GM06990 (cell line): ENCODE measurements at regions not wholly inside any gene's neighbourhood (a gene's known extent, or its start where the extent isn't known, plus 50 kb on each side); places are given as distances from the start of the nearest gene placed in this dataset.

Source experiments
- DNase-seq: peaks from one replicate; pipeline ENCODE4 v3.0.0-alpha.2; 2011; ENCODE audit not compliant: insufficient read length; ENCODE audit errors: extremely low read depth
- H3K27me3 ChIP-seq: replicated peaks from 2 replicates; pipeline ENCODE4 v1.6.0; 2011; ENCODE audit warnings: low read length; ENCODE audit not compliant: control insufficient read depth, insufficient read depth
- H3K36me3 ChIP-seq: 2 replicates; pipeline ENCODE4 v1.5.1; 2011; ENCODE audit warnings: low read length; ENCODE audit not compliant: control insufficient read depth, insufficient read depth
- H3K4me3 ChIP-seq: replicated peaks from 2 replicates; pipeline ENCODE4 v1.5.1; 2011; ENCODE audit warnings: low read depth, mild to moderate bottlenecking, control low read depth, low read length
- TF ChIP-seq, protein P1 (sequence below): IDR thresholded peaks from 2 replicates; pipeline ENCODE4 v1.5.1; 2011; ENCODE audit warnings: low read length, control low read depth, mild to moderate bottlenecking, inconsistent platforms; ENCODE audit not compliant: insufficient read depth, poor library complexity, severe bottlenecking

DNA sequence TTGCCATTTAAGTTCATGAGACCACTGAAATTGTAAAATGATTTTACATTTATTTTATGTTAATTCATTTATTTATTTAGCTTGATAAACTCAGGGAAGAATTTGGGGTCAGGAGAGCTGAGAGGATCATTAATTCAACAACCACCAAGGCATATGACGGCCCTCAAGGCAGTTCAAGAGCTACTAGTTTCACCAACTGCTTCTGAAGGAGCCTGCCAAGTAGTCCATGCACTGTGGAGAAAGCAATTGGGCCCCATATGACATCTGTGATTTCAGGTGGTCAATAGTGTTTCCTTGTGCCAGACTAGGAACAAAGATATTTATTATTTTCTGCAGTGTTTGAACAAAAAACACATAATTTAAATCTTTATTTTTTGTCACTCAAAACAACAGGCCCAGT is 236.4 kb downstream of the CASP12 start:
- Histone ChIP-seq H3K4me3 (no peak overlapping the region), H3K36me3 (no peaks in the 10 kb centered on the region), H3K27me3 (no peaks in the 10 kb centered on the region)
- TF ChIP-seq, protein P1, sequence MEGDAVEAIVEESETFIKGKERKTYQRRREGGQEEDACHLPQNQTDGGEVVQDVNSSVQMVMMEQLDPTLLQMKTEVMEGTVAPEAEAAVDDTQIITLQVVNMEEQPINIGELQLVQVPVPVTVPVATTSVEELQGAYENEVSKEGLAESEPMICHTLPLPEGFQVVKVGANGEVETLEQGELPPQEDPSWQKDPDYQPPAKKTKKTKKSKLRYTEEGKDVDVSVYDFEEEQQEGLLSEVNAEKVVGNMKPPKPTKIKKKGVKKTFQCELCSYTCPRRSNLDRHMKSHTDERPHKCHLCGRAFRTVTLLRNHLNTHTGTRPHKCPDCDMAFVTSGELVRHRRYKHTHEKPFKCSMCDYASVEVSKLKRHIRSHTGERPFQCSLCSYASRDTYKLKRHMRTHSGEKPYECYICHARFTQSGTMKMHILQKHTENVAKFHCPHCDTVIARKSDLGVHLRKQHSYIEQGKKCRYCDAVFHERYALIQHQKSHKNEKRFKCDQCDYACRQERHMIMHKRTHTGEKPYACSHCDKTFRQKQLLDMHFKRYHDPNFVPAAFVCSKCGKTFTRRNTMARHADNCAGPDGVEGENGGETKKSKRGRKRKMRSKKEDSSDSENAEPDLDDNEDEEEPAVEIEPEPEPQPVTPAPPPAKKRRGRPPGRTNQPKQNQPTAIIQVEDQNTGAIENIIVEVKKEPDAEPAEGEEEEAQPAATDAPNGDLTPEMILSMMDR, result no peak
- no peak for DNase-seq

DNA sequence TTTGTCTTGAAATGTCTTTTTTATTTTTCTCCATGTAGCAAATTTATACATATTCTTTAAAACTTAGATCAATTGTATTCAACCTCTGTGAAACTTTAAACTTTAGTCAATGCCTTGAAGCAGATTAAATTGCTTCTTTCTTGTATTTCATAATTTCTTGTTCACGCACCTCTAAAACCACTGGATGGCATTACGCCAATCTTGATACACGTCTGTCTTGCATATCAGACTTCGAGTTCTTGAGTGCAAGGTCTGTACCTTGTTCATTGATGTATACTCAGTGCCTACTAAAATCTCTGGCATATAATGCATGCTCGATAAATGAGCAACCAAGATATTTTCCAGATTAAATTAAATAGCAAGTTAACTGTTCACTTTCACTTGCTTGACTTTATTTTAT is 236.8 kb downstream of the CASP12 start:
- TF ChIP-seq, protein P1, result no peak
- Histone ChIP-seq H3K27me3 (no peaks in the 10 kb centered on the region), H3K36me3 (no peaks in the 10 kb centered on the region), H3K4me3 (no peak overlapping the region)
- DNase-seq, result no peak

DNA sequence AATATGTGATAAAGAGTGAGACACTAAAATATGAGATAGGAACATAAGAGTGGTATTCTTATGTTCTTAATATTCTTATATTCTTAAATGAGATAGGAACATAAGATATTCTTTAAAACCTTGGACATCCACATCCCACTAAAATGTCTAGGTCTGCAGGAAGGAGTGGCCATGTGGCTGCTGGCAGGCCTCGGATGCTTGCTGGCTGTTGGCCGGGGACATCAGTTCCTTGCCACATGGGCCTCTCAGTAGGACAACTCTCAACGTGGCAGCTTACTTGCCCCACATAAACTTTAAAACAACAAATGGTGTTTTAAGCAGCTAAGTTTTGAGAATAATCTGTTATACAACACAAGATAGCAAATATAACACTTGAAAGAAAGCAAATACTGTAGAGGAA is 240.1 kb downstream of the CASP12 start:
- H3K4me3 ChIP-seq, result no peak overlapping the region
- H3K27me3 ChIP-seq, result no peaks in the 10 kb centered on the region
- DNase-seq, result no peak
- TF ChIP-seq, protein P1, result no peak
- H3K36me3 ChIP-seq, result no peaks in the 10 kb centered on the region

DNA sequence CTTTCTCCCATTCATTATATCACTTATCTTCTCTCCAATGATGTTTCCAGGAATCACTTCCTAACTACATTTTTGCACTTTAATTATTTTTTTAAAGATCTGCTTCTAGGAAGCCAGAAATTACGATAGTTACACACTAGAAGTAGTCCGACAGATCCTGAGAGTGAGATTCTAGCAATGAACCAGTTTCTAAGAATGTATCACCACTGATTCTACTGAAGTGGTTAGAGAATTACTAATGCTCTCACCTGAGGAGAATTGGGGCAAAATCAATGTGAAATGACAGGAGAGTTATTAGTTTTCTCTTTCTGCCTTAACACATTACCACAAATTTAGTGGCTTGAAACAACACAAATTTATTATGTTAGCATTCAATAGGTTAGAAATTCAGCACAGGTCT is 241.2 kb downstream of the CASP12 start:
- no peak for DNase-seq
- TF ChIP-seq, protein P1, result no peak
- H3K27me3 ChIP-seq, result no peaks in the 10 kb centered on the region
- H3K4me3 ChIP-seq, result no peak overlapping the region
- H3K36me3 ChIP-seq, result no peaks in the 10 kb centered on the region

DNA sequence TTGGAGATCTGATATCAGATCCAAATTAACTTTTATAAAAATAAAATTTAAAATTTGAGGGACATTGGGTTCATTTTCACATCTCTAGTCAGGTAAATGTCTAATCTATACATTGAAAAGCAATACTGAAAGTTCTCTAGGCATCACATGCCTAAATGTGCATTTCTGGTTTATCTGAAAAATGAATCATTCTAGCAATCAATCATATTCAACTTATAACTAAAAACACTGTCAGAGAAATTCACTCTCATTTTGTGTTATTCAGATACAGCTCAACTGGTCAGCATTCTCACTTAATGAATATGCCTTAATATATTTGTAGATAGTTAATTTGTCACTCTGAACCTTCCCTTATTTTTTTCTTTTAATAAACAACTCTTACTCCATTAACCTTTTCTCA is 243.2 kb downstream of the CASP12 start:
- no peak for DNase-seq
- Histone ChIP-seq H3K4me3 (no peak overlapping the region), H3K36me3 (no peaks in the 10 kb centered on the region), H3K27me3 (no peaks in the 10 kb centered on the region)
- TF ChIP-seq, protein P1, result no peak

DNA sequence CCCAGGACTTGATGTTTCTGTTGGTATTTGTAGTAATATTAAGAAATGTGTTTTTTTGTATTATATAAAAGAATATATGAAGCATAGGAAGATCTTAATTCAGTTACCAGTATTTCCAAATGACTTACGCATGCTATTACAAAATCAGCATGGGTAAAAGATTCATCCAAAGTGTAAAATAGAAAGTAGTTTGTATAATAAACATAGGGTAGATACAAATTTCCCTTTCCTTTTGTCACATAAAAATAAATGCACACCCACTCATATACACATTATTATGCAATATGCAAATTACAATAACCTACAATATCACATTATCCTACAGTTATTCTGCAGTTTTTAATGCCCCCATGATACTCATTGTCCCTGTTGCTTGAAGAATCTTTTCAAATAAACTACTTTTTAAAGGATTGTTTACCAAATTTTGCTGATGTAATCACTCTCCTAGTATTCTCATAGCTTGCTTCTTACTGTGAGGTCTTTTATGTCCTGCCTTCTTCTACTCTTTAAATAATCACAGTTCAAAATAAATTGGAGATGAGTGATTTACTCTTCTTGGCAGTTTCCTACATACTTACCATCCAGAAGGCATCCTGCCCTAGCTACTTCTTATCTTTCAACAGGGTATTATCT is 244.0 kb downstream of the CASP12 start:
- TF ChIP-seq, protein P1, result no peak
- H3K27me3 ChIP-seq, result no peaks in the 10 kb centered on the region
- H3K36me3 ChIP-seq, result no peaks in the 10 kb centered on the region
- no peak for DNase-seq
- no peak overlapping the region for H3K4me3 ChIP-seq
